ENCODE measurements at regions not wholly inside any gene's neighbourhood (a gene's known extent, or its start where the extent isn't known, plus 50 kb on each side); places are given as distances from the start of the nearest gene placed in this dataset.

DNA sequence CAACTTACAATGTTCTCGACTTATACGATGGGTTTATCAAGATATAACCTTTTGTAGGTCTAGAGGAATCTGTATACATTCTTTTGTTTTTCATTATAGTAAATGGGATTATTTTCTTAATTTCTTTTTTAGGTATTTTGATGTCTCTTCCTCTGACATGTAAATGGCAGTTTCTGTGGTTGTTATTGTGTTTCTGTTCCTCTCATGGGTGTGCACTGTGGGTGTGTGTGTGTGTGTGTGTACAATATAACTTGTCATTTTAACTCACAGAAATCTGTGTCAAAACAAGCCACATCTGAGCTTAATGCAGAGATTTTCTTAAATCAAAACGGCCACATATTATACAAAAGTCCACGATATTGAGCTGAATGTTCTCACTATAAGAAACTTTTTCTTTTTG lies 1300.8 kb upstream of the B3GALT2 start:
- Histone ChIP-seq H3K27me3 (no peaks in the 10 kb centered on the region), H3K27ac (no peak overlapping the region), H3K9me3 (peaks cover 0 to 12% of the 10 kb centered on the region in 2 donors), H3K36me3 (no peaks in the 10 kb centered on the region), H3K4me1 (no peaks in the 10 kb centered on the region), H3K4me3 (no peak overlapping the region)
- TF ChIP-seq, protein P1, sequence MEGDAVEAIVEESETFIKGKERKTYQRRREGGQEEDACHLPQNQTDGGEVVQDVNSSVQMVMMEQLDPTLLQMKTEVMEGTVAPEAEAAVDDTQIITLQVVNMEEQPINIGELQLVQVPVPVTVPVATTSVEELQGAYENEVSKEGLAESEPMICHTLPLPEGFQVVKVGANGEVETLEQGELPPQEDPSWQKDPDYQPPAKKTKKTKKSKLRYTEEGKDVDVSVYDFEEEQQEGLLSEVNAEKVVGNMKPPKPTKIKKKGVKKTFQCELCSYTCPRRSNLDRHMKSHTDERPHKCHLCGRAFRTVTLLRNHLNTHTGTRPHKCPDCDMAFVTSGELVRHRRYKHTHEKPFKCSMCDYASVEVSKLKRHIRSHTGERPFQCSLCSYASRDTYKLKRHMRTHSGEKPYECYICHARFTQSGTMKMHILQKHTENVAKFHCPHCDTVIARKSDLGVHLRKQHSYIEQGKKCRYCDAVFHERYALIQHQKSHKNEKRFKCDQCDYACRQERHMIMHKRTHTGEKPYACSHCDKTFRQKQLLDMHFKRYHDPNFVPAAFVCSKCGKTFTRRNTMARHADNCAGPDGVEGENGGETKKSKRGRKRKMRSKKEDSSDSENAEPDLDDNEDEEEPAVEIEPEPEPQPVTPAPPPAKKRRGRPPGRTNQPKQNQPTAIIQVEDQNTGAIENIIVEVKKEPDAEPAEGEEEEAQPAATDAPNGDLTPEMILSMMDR (IDR thresholded peaks at IDR 0.05) = no peak
- no peak for DNase-seq
- ATAC-seq = no peak
- intact Hi-C loops (cut with DNase I) = no loop called here

DNA sequence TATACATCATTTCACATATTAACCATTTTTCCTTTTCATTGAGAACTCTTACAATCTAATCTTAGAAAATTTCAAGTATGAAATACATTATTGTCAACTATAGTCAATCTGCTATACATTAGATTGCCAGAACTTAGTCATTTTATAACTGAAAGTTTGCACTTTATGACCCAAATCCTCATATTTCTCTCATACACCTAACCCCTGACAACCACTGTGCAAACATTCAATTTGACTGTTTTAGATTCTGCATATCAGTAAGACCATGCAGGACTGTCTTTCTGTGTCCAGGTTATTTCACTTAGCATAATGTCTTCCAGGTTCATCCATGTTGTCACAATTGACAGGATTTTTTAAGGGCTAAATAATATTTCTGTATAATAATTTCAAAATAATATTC lies 1299.0 kb upstream of the B3GALT2 start:
- intact Hi-C loops (cut with DNase I) = no loop called here
- ATAC-seq = no peak
- Histone ChIP-seq H3K27ac (no peak overlapping the region), H3K27me3 (no peaks in the 10 kb centered on the region), H3K36me3 (no peaks in the 10 kb centered on the region), H3K9me3 (peaks cover 0 to 8% of the 10 kb centered on the region in 2 donors), H3K4me1 (no peaks in the 10 kb centered on the region), H3K4me3 (no peak overlapping the region)
- TF ChIP-seq, protein P1 (IDR thresholded peaks at IDR 0.05) = no peak
- DNase-seq = no peak

GRCh38 chr1:194478731-194479130 lies 1292.3 kb upstream of the B3GALT2 start:
- no peaks in the 10 kb centered on the region for H3K27me3 ChIP-seq
- H3K36me3 ChIP-seq = no peaks in the 10 kb centered on the region
- no peak overlapping the region for H3K4me3 ChIP-seq
- no peak for DNase-seq
- TF ChIP-seq, protein P1 (IDR thresholded peaks at IDR 0.05) = no peak
- no peak for ATAC-seq
- H3K27ac ChIP-seq = no peak overlapping the region
- no peaks in the 10 kb centered on the region for H3K4me1 ChIP-seq
- intact Hi-C loops (cut with DNase I) = no loop called here
- no peaks in the 10 kb centered on the region for H3K9me3 ChIP-seq

DNA sequence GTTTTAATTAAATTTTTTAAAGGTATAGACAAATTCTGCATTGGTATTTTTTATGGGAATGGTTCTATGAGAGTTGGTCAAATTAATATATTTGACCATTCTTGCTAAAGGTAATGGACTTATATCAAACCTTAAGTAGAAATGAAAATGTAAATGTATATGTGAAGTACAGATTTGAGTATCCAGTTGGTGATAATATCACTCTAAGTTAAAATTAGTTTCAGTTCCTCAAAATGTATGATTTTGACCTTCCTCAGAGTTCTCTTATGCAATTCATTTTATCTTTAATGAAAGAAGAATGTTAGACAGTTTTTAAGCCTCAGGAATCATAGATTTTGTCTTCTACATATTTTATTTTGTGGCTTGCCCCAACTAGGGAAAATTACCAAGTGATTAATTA lies 1291.5 kb upstream of the B3GALT2 start:
- TF ChIP-seq, protein P1 (IDR thresholded peaks at IDR 0.05) = no peak
- Histone ChIP-seq H3K27ac (no peak overlapping the region), H3K9me3 (no peaks in the 10 kb centered on the region), H3K36me3 (no peaks in the 10 kb centered on the region), H3K4me1 (no peaks in the 10 kb centered on the region), H3K4me3 (no peak overlapping the region), H3K27me3 (no peaks in the 10 kb centered on the region)
- no peak for ATAC-seq
- intact Hi-C loops (cut with DNase I) = no loop called here
- DNase-seq = no peak

DNA sequence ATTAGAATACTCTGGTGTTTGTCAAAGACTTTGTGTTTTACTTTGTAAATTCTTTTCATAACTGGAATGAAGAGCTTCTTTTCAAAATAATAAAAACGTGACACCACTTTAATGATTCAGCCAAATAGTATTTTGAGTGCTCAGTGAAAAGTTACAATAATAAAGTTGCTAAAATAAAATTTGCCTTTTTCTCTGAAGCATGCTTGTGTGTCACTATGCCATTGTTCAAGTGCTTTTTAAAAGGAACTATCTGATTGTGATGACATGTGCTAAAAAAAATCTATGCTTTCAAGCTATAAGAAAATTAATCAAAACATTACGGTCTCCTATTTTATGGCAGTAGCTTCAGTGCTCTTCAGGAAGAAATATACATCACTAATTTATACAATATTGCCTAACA lies 1290.5 kb upstream of the B3GALT2 start:
- intact Hi-C loops (cut with DNase I) = no loop called here
- DNase-seq (no peak), ATAC-seq (no peak)
- no peaks in the 10 kb centered on the region for H3K36me3 ChIP-seq
- no peak overlapping the region for H3K4me3 ChIP-seq
- no peaks in the 10 kb centered on the region for H3K27me3 ChIP-seq
- TF ChIP-seq, protein P1 (IDR thresholded peaks at IDR 0.05) = no peak
- H3K4me1 ChIP-seq = no peaks in the 10 kb centered on the region
- H3K9me3 ChIP-seq = no peaks in the 10 kb centered on the region
- H3K27ac ChIP-seq = no peak overlapping the region

Data from left lung (tissue), 4 donors.